GM12875 (cell line): ENCODE measurements at regions not wholly inside any gene's neighbourhood (a gene's known extent, or its start where the extent isn't known, plus 50 kb on each side); places are given as distances from the start of the nearest gene placed in this dataset.

ENCODE experiments used
- H3K4me3 ChIP-seq: one replicate; pipeline ENCODE4 v1.5.1; 2011; ENCODE audit warnings: low read depth, low read length, control low read depth
- TF ChIP-seq, protein P1 (sequence below): IDR thresholded peaks from 2 replicates; pipeline ENCODE4 v1.5.1; 2011; ENCODE audit warnings: low read depth, mild to moderate bottlenecking, control low read depth, inconsistent platforms, low read length, moderate library complexity, borderline replicate concordance; ENCODE audit not compliant: insufficient read depth

DNA sequence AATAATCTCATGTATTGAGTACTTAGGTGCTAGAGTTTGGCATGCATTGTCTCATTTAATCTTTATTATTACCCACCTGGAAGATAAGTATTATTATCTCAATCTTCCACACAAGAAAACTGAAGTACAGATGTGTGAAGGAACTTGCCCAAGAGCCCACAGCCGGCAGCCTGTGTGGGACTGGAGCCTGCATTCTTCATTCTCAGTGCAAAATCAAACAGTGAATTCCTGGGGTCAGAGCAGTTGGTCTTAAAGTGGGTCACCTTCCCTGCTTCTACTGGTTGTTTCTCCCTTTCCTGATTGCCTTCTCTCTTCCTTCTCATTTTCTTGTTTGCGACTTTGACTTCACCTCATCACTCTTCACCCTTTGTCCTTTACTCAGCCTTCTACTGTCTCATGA is 144.7 kb upstream of the LYZL1 start:
- H3K4me3 ChIP-seq, result no peak overlapping the region
- TF ChIP-seq, protein P1, sequence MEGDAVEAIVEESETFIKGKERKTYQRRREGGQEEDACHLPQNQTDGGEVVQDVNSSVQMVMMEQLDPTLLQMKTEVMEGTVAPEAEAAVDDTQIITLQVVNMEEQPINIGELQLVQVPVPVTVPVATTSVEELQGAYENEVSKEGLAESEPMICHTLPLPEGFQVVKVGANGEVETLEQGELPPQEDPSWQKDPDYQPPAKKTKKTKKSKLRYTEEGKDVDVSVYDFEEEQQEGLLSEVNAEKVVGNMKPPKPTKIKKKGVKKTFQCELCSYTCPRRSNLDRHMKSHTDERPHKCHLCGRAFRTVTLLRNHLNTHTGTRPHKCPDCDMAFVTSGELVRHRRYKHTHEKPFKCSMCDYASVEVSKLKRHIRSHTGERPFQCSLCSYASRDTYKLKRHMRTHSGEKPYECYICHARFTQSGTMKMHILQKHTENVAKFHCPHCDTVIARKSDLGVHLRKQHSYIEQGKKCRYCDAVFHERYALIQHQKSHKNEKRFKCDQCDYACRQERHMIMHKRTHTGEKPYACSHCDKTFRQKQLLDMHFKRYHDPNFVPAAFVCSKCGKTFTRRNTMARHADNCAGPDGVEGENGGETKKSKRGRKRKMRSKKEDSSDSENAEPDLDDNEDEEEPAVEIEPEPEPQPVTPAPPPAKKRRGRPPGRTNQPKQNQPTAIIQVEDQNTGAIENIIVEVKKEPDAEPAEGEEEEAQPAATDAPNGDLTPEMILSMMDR, result no peak

DNA sequence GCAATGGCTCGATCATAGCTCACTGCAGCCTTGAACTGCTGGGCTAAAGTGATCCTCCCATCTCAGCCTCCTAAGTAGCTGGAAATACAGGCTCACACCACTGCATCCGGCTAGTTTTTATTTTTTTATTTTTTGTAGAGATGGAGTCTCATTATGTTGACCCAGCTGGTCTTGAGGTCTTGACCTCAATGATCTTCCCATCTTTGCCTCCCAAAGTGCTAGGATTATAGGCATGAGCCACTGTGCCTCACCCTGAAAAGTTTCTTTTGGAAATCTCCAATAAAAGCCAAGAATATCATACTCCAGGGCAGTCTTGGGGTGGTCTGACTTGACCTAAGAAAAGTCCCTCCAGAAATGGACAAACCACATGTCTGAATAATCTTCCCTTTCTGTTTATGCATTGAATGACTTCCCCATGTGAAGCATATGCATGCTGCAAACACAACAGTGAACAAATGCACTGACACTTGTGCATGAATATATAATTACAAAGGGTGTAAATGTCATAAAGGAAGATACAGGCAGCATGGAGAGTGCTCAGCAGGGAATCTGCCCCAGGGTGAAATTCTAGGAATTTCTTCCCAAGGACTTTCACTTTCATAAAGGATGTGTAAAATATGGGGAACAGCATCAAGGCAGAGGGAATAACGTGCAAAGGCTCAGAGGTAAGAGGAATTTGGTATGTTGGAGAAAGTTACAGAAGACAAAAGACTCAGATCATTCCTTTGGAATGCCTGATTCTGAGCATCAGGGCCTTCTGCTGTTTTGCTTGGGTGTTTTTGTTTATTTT is 142.4 kb upstream of the LYZL1 start:
- TF ChIP-seq, protein P1, result no peak
- no peak overlapping the region for H3K4me3 ChIP-seq

DNA sequence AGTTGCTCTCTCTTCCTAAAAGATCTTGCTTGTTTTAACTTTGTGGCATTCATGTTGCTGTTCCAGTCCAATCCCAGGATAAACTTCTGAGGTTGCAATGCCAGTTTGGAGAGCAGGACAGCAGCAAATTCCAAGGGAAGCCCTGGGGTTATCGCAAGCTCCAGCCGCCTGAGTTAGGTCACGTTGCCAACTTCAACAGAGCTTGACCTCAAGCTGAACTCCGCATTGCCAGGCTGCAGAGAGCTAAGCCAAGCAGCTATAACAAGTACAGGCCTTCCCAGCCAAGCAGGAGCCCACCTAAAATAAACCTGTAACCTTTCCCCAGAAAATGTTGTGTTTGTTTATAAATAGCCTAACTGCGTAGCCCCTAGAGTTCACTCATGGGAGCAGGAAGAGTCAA is 138.9 kb upstream of the LYZL1 start:
- no peak overlapping the region for H3K4me3 ChIP-seq
- TF ChIP-seq, protein P1, result no peak

DNA sequence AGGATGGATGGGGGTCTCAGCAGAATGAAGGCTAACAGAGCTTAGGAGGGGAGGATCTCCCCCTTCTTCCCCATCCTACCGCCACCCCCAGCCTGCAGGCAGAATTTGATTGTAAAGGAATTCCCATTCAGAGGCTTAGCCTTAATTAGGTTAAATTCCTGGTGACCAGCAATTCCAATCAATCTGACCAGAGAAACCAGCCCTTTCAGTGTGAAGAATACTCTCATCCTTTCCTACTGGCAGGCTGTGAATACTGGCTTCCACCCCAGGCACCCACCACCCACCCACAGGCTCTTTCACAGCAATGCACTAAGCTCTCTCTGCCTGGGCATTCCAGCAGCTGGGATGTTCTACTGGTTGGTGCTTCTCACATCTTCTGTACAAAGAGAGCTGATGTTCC is 137.9 kb upstream of the LYZL1 start:
- TF ChIP-seq, protein P1, result no peak

DNA sequence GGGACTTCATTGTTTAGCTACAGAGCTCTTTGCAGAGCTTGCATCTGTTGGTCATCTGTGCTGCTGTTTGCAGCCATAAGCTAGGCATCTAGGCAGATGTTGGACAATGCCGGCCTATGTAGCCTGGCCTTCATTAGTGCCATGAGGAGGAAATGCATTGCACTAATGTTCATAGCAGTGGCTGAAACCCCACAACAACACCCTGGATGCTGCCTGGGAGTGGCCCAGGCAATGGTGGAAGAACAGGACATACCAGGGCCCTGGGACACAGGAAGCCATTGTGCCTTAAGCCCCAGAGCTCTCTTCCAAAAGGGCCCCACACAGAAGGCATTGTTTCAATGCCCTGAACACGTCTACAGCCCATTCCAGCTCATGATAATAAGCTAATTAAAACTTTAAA is 131.5 kb upstream of the LYZL1 start:
- H3K4me3 ChIP-seq, result no peak overlapping the region
- TF ChIP-seq, protein P1, result no peak

More for the DNA sequence above, 137.9 kb upstream of the LYZL1 start:
- no peak overlapping the region for H3K4me3 ChIP-seq

DNA sequence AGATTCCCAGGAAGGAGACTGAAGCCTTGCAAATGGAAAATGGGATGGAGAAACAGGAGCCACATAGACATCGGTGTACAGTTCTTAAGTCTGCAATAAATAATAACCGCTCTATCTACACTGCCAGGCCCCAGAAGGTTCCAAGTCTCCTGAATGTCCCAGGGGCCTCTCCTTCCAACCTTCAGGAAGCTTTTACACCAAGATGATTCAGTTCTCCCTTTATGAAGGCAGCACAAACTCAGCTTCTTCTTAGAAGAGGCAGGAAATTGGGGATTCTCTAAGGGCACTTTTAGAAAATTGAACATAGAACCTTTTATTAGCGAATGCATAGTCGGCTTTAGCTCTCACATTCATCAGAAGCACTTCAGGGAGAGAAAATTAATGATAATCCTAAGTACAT is 130.8 kb upstream of the LYZL1 start:
- TF ChIP-seq, protein P1, result no peak
- no peak overlapping the region for H3K4me3 ChIP-seq

DNA sequence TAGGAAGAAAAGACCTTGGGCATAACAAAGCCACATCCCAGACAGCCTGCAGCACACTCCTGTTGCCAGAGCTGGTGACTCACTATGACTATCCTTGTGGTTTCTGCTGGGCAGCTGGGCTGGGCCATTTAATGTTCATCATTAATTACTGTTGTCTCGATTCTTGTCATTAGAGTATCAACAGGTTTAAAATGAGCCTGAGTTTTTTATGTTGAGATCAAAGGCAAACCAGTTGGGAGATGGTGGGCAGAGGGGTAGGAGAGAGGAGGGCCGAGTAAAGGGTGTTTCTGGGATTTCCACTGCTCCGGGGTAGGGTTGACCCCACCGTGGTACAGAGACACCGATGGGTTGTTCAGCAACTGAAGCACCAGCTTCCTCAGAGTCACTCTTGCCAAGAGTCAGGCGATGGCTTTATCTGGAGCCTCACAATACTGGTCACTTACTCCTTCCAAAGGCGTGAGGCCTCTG is 128.7 kb upstream of the LYZL1 start:
- TF ChIP-seq, protein P1, result no peak
- no peak overlapping the region for H3K4me3 ChIP-seq
